ENCODE measurements at regions not wholly inside any gene's neighbourhood (a gene's known extent, or its start where the extent isn't known, plus 50 kb on each side); places are given as distances from the start of the nearest gene placed in this dataset.

- no peak for DNase-seq
Measured at GRCh38 chr10:3996697-3997096, 211.7 kb upstream of the KLF6 start.

GRCh38 chr10:3995302-3996210, 210.5 kb upstream of the KLF6 start:
- no peak for DNase-seq

GRCh38 chr10:3992382-3993178, 207.6 kb upstream of the KLF6 start:
- DNase-seq: no peak

- no peak for DNase-seq
Measured at GRCh38 chr10:3990307-3990706, 205.3 kb upstream of the KLF6 start.

GRCh38 chr10:3987143-3987974, 202.3 kb upstream of the KLF6 start:
- no peak for DNase-seq

GRCh38 chr10:3986493-3987142, 201.6 kb upstream of the KLF6 start:
- no peak for DNase-seq

GRCh38 chr10:3982746-3983442, 197.9 kb upstream of the KLF6 start:
- DNase-seq: no peak

GRCh38 chr10:3981300-3981699, 196.3 kb upstream of the KLF6 start:
- no peak for DNase-seq

- DNase-seq: no peak
Measured at GRCh38 chr10:3980660-3981059, 195.7 kb upstream of the KLF6 start.

GRCh38 chr10:3980144-3980543, 195.1 kb upstream of the KLF6 start:
- no peak for DNase-seq

- DNase-seq: no peak
Measured at GRCh38 chr10:3978761-3979160, 193.8 kb upstream of the KLF6 start.

GRCh38 chr10:3978174-3978573, 193.2 kb upstream of the KLF6 start:
- no peak for DNase-seq

- DNase-seq: no peak
Measured at GRCh38 chr10:3977761-3978160, 192.8 kb upstream of the KLF6 start.

- DNase-seq: no peak
Measured at GRCh38 chr10:3976718-3977117, 191.7 kb upstream of the KLF6 start.

- no peak for DNase-seq
Measured at GRCh38 chr10:3976171-3976570, 191.2 kb upstream of the KLF6 start.

GRCh38 chr10:3975016-3975415, 190.0 kb upstream of the KLF6 start:
- DNase-seq: no peak

- peak; percentile 23 for DNase-seq
Measured at GRCh38 chr10:3972460-3973301, 187.7 kb upstream of the KLF6 start.

- no peak for DNase-seq
Measured at GRCh38 chr10:3971713-3972112, 186.7 kb upstream of the KLF6 start.

- no peak for DNase-seq
Measured at GRCh38 chr10:3969876-3970666, 185.1 kb upstream of the KLF6 start.

- no peak for DNase-seq
Measured at GRCh38 chr10:3968727-3969126, 183.7 kb upstream of the KLF6 start.

Measured in CD4-positive, alpha-beta T cell treated with Interferon gamma for 1 hour (primary cell).